AG04450 (cell line): ENCODE measurements at regions not wholly inside any gene's neighbourhood (a gene's known extent, or its start where the extent isn't known, plus 50 kb on each side); places are given as distances from the start of the nearest gene placed in this dataset.

ENCODE experiments used
- CTCF ChIA-PET: fragments of 300-600, 350-600 bp; formaldehyde crosslinking; extraction: SDS; loops from one replicate; lab custom pipeline; 2022; ENCODE audit warnings: antibody characterized with exemption, inconsistent platforms; lab: Charles Lee
- POLR2A ChIA-PET: fragments of 350-600 bp; formaldehyde crosslinking; extraction: SDS; loops from one replicate; lab custom pipeline; 2021; ENCODE audit warnings: antibody characterized with exemption, inconsistent platforms; lab: Yijun Ruan, JAX
- DNase-seq: peaks from one replicate; pipeline ENCODE4 v3.0.0-alpha.2; 2011; ENCODE audit warnings: low read depth, low spot score
- H3K27ac ChIP-seq: one replicate; pipeline ENCODE4 v1.5.1; 2012; ENCODE audit warnings: low read depth, low read length, control low read depth
- H3K27me3 ChIP-seq: one replicate; pipeline ENCODE4 v1.6.0; 2012; ENCODE audit warnings: low read length; ENCODE audit not compliant: control insufficient read depth, insufficient read depth
- H3K4me3 ChIP-seq: 2 replicates; pipeline ENCODE4 v1.5.1; 2011; ENCODE audit warnings: mild to moderate bottlenecking, low read depth, low read length, control low read depth
- H3K9me3 ChIP-seq: 2 replicates; pipeline ENCODE4 v1.5.1; 2012; ENCODE audit warnings: low read length; ENCODE audit not compliant: control insufficient read depth, insufficient read depth
- CTCF ChIP-seq: IDR thresholded peaks from 2 replicates; pipeline ENCODE4 v1.5.1; 2011; ENCODE audit warnings: low read depth, low read length, control low read depth, inconsistent platforms

- H3K27ac ChIP-seq = no peak overlapping the region
- CTCF ChIA-PET = no interaction called here
- no peaks in the 10 kb centered on the region for H3K9me3 ChIP-seq
- H3K4me3 ChIP-seq = no peak overlapping the region
- POLR2A ChIA-PET = no interaction called here
- H3K27me3 ChIP-seq = no peaks in the 10 kb centered on the region
- no peak for DNase-seq
- no peak for TF ChIP-seq CTCF
Observed at GRCh38 chr2:160955578-160955977, 204.7 kb upstream of the TANK start.

- Histone ChIP-seq H3K27ac (no peak overlapping the region), H3K4me3 (no peak overlapping the region), H3K27me3 (no peaks in the 10 kb centered on the region), H3K9me3 (no peaks in the 10 kb centered on the region)
- ChIA-PET CTCF (no interaction called here), POLR2A (no interaction called here)
- TF ChIP-seq CTCF = no peak
- DNase-seq = no peak
Observed at GRCh38 chr2:160956243-160956802, 203.9 kb upstream of the TANK start.

- no peak overlapping the region for H3K27ac ChIP-seq
- CTCF ChIA-PET = interaction anchor here (1.2 to 1.6 kb wide), 2 partner anchors 100 to 535 kb away, joined by 5 to 8 read pairs; no protein-coding TSS in a partner anchor
- POLR2A ChIA-PET = no interaction called here
- TF ChIP-seq CTCF = no peak
- no peak for DNase-seq
- H3K9me3 ChIP-seq = no peaks in the 10 kb centered on the region
- no peaks in the 10 kb centered on the region for H3K27me3 ChIP-seq
- H3K4me3 ChIP-seq = no peak overlapping the region
Observed at GRCh38 chr2:160963957-160964356, 196.3 kb upstream of the TANK start.

- ChIA-PET POLR2A (no interaction called here), CTCF (interaction anchor here (0.5 to 1.6 kb wide), 3 partner anchors 20 to 643 kb away, joined by 3 to 6 read pairs (median 4); no protein-coding TSS in a partner anchor)
Observed at GRCh38 chr2:160967523-160967922, 192.7 kb upstream of the TANK start.

More at GRCh38 chr2:160967523-160967922, 192.7 kb upstream of the TANK start:
- DNase-seq = no peak
- H3K27ac ChIP-seq = no peak overlapping the region
- H3K9me3 ChIP-seq = no peaks in the 10 kb centered on the region
- TF ChIP-seq CTCF = no peak
- H3K27me3 ChIP-seq = no peaks in the 10 kb centered on the region
- no peak overlapping the region for H3K4me3 ChIP-seq
